Posterior cingulate gyrus (tissue), 11 donors: ENCODE measurements at regions not wholly inside any gene's neighbourhood (a gene's known extent, or its start where the extent isn't known, plus 50 kb on each side); places are given as distances from the start of the nearest gene placed in this dataset.

Experiments used
- DNase-seq, 10 donors: peaks; one replicate each; pipeline versions ENCODE4 v3.0.0 to v3.0.0-alpha.2; 2020 to 2021; ENCODE audit warnings: mixed read lengths in 3 of 10
- intact Hi-C: fragments of 100-400 bp; cut with DNase I; formaldehyde crosslinking; loops from one replicate; pipeline ENCODE4 v1.15.1; 2023

GRCh38 chr2:147521936-147522335 lies 322.9 kb upstream of the ACVR2A start:
- no peak for DNase-seq
- intact Hi-C loops, result no loop called here

GRCh38 chr2:147520817-147521216 lies 324.0 kb upstream of the ACVR2A start:
- DNase-seq, result no peak
- intact Hi-C loops, result no loop called here

GRCh38 chr2:147519178-147519577 lies 325.7 kb upstream of the ACVR2A start:
- no peak for DNase-seq
- intact Hi-C loops, result no loop called here

- DNase-seq, result no peak
- intact Hi-C loops, result no loop called here
These were observed 329.6 kb upstream of the ACVR2A start for GRCh38 chr2:147515213-147515612.

GRCh38 chr2:147512206-147512605 lies 332.6 kb upstream of the ACVR2A start:
- intact Hi-C loops, result no loop called here

GRCh38 chr2:147511491-147511948 lies 333.3 kb upstream of the ACVR2A start:
- intact Hi-C loops, result no loop called here

More at GRCh38 chr2:147512206-147512605, 332.6 kb upstream of the ACVR2A start:
- DNase-seq, result no peak

GRCh38 chr2:147509821-147510220 lies 335.0 kb upstream of the ACVR2A start:
- intact Hi-C loops, result no loop called here
- no peak for DNase-seq

More at GRCh38 chr2:147511491-147511948, 333.3 kb upstream of the ACVR2A start:
- peak in 9 of 10 donors; percentile 16 to 90 (median 40) for DNase-seq

- intact Hi-C loops, result no loop called here
- peak in 2 of 10 donors; percentile 73 to 75 for DNase-seq
These were observed 337.9 kb upstream of the ACVR2A start for GRCh38 chr2:147506889-147507288.

- intact Hi-C loops, result no loop called here
- no peak for DNase-seq
These were observed 342.0 kb upstream of the ACVR2A start for GRCh38 chr2:147502711-147503290.

- no peak for DNase-seq
- intact Hi-C loops, result no loop called here
These were observed 342.9 kb upstream of the ACVR2A start for GRCh38 chr2:147501968-147502367.

- intact Hi-C loops, result no loop called here
- no peak for DNase-seq
These were observed 343.9 kb upstream of the ACVR2A start for GRCh38 chr2:147500819-147501395.

GRCh38 chr2:147500229-147500628 lies 344.6 kb upstream of the ACVR2A start:
- intact Hi-C loops, result no loop called here
- DNase-seq, result no peak

GRCh38 chr2:147499785-147500184 lies 345.0 kb upstream of the ACVR2A start:
- intact Hi-C loops, result no loop called here

GRCh38 chr2:147495734-147496133 lies 349.1 kb upstream of the ACVR2A start:
- intact Hi-C loops, result no loop called here
- no peak for DNase-seq

More at GRCh38 chr2:147499785-147500184, 345.0 kb upstream of the ACVR2A start:
- DNase-seq, result no peak

GRCh38 chr2:147492471-147492870 lies 352.4 kb upstream of the ACVR2A start:
- DNase-seq, result no peak
- intact Hi-C loops, result no loop called here

- intact Hi-C loops, result no loop called here
These were observed 353.3 kb upstream of the ACVR2A start for GRCh38 chr2:147491506-147491905.

GRCh38 chr2:147490401-147491261 lies 354.2 kb upstream of the ACVR2A start:
- intact Hi-C loops, result no loop called here
- DNase-seq, result no peak

More at GRCh38 chr2:147491506-147491905, 353.3 kb upstream of the ACVR2A start:
- DNase-seq, result no peak

GRCh38 chr2:147488472-147488871 lies 356.4 kb upstream of the ACVR2A start:
- no peak for DNase-seq
- intact Hi-C loops, result no loop called here

- intact Hi-C loops, result no loop called here
- no peak for DNase-seq
These were observed 356.9 kb upstream of the ACVR2A start for GRCh38 chr2:147487978-147488289.

- no peak for DNase-seq
- intact Hi-C loops, result no loop called here
These were observed 357.4 kb upstream of the ACVR2A start for GRCh38 chr2:147487286-147487977.
